ENCODE measurements at regions not wholly inside any gene's neighbourhood (a gene's known extent, or its start where the extent isn't known, plus 50 kb on each side); places are given as distances from the start of the nearest gene placed in this dataset.
"Not testable (repeated sequence)": the region's sequence is repeated elsewhere in the genome, so short reads cannot be mapped to it uniquely, and the experiment has no call there.

- Histone ChIP-seq H3K27me3 (no peaks in the 10 kb centered on the region), H3K4me1 (no peaks in the 10 kb centered on the region), H3K36me3 (ENCODE audit: low read depth, missing control alignments) (no peaks in the 10 kb centered on the region), H3K9me3 (no peaks in the 10 kb centered on the region), H3K27ac (no peak overlapping the region), H3K4me3 (no peak overlapping the region)
- 88 to 89% methylated on average over 6 of the region's 6 CpGs for WGBS, 2 donors
- TF ChIP-seq POLR2A (IDR thresholded peaks at IDR 0.05), result no peak
- TF ChIP-seq CTCF (IDR thresholded peaks at IDR 0.05), result no peak
- no peak for DNase-seq
- intact Hi-C loops (cut with DNase I; ENCODE audit: low total_unique reads), result no loop called here
Observed at GRCh38 chr5:32942225-32942989, 231.3 kb downstream of the NPR3 start.

DNA sequence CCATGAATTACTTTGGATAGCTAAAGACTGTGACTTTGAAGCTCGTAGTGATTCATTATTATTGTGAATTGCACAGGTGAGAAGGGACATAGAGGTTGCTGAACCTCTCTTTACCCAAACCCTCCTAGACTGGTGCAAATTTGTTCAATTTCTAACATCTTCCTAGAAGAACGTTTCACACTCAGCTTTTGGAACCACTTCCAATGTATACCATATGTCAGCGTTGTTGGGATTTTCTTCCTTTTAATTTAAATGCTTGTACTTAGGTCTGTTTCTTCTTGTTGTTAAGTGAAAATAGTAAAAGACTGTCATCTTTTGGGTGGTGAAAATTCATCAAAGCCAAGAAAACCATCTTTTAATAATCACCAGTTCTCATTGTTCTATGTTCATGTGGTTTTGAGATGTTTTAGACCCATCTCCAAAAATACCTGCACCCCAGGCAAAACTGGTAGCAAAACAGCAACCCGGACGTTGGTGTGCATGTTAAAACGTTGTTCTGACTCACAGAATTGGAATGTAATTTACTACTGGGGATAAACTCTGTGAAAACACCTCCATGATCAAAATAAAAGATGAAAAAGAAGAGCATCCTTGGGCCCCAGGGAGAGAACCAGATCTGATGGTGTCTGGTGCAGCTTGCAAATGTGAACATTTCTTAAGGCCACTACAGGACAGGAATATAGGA, 238.3 kb downstream of the NPR3 start:
- intact Hi-C loops (cut with DNase I; ENCODE audit: low total_unique reads), result no loop called here
- Histone ChIP-seq H3K27me3 (no peaks in the 10 kb centered on the region), H3K9me3 (no peaks in the 10 kb centered on the region), H3K36me3 (ENCODE audit: low read depth, missing control alignments) (no peaks in the 10 kb centered on the region), H3K27ac (no peak overlapping the region), H3K4me3 (no peak overlapping the region), H3K4me1 (no peaks in the 10 kb centered on the region)
- no peak for DNase-seq
- WGBS, 2 donors, result 76 to 87% methylated on average over 6 of the region's 6 CpGs
- TF ChIP-seq CTCF (IDR thresholded peaks at IDR 0.05), result no peak
- TF ChIP-seq POLR2A (IDR thresholded peaks at IDR 0.05), result no peak

GRCh38 chr5:32951003-32951402, 239.9 kb downstream of the NPR3 start:
- TF ChIP-seq CTCF (IDR thresholded peaks at IDR 0.05), result no peak
- no peak for TF ChIP-seq POLR2A (IDR thresholded peaks at IDR 0.05)
- Histone ChIP-seq H3K36me3 (ENCODE audit: low read depth, missing control alignments) (no peaks in the 10 kb centered on the region), H3K27me3 (no peaks in the 10 kb centered on the region), H3K9me3 (no peaks in the 10 kb centered on the region), H3K4me3 (no peak overlapping the region), H3K4me1 (no peaks in the 10 kb centered on the region), H3K27ac (no peak overlapping the region)
- intact Hi-C loops (cut with DNase I; ENCODE audit: low total_unique reads), result no loop called here
- no peak for DNase-seq

- intact Hi-C loops (cut with DNase I; ENCODE audit: low total_unique reads), result no loop called here
- Histone ChIP-seq H3K4me3 (no peak overlapping the region), H3K27ac (no peak overlapping the region), H3K9me3 (no peaks in the 10 kb centered on the region), H3K27me3 (no peaks in the 10 kb centered on the region), H3K4me1 (no peaks in the 10 kb centered on the region), H3K36me3 (ENCODE audit: low read depth, missing control alignments) (no peaks in the 10 kb centered on the region)
- 94 to 95% methylated on average over 2 of the region's 2 CpGs for WGBS, 2 donors
- TF ChIP-seq POLR2A (IDR thresholded peaks at IDR 0.05) (no peak), CTCF (IDR thresholded peaks at IDR 0.05) (no peak)
- DNase-seq, result no peak
Observed at GRCh38 chr5:32951878-32952277, 240.8 kb downstream of the NPR3 start.

- H3K4me1 ChIP-seq; H3K27ac ChIP-seq; H3K36me3 ChIP-seq (ENCODE audit: low read depth, missing control alignments); H3K9me3 ChIP-seq; H3K4me3 ChIP-seq; DNase-seq; H3K27me3 ChIP-seq; intact Hi-C loops (cut with DNase I; ENCODE audit: low total_unique reads): not testable (repeated sequence)
- 76 to 85% methylated on average over 2 of the region's 2 CpGs for WGBS, 2 donors
Observed at GRCh38 chr5:32952421-32952820, 241.3 kb downstream of the NPR3 start.
